K562 (cell line): ENCODE measurements at regions not wholly inside any gene's neighbourhood (a gene's known extent, or its start where the extent isn't known, plus 50 kb on each side); places are given as distances from the start of the nearest gene placed in this dataset.

Experiments used
- ATAC-seq: fragments of 200-7000 bp; cut with Tn5 transposase; 3 replicates; pipeline ENCODE4 v1.9.1; 2020; ENCODE audit warnings: moderate library complexity
- BruUV-seq: library from RNA; stranded (reverse); fragments of 400-500 nt; replicated peaks from 2 replicates; lab custom pipeline; 2021; lab: Mats Ljungman, UMichigan
- CTCF ChIA-PET: fragments of 300-600 bp; formaldehyde crosslinking; extraction: SDS; loops from one replicate; lab custom pipeline; 2021; ENCODE audit warnings: low intra/inter-chr PET ratio; lab: Yijun Ruan, JAX
- POLR2A ChIA-PET: fragments of 300-600, 350-650 bp; sonication (Branson Sonifier 250); formaldehyde crosslinking; extraction: SDS; loops from one replicate; lab custom pipeline; 2021; ENCODE audit warnings: antibody characterized with exemption, inconsistent platforms; lab: Yijun Ruan, JAX
- DNase-seq, 4 experiments: peaks; one replicate each; pipeline versions ENCODE4 v3.0.0 to v3.0.0-alpha.2; 2011 to 2018; ENCODE audit warnings: low spot score in 3 of 4, mixed read lengths in 3 of 4; ENCODE audit errors: extremely low read depth in 1 of 4
- FAIRE-seq: peaks from 2 replicates; lab custom pipeline; 2011; peaks lifted over from hg19 to GRCh38; lab: Jason Lieb, UNC
- H2AFZ ChIP-seq: 2 replicates; pipeline ENCODE4 v1.6.0; 2011; ENCODE audit warnings: low read depth, low read length, control low read depth, inconsistent platforms
- H3K27ac ChIP-seq: fragments of 200-600 bp; 3 replicates; pipeline ENCODE4 v1.8.0; 2011; ENCODE audit warnings: low read depth, mild to moderate bottlenecking, control low read depth, inconsistent platforms, low read length, moderate library complexity, mixed read lengths; ENCODE audit errors: extremely low read depth
- H3K27me3 ChIP-seq, 2 experiments: fragments of 300-600 bp in 1 of 2; 2 replicates in 1 of 2; 3 replicates in 1 of 2; pipeline versions ENCODE4 v1.6.0 to v1.8.0; 2011; ENCODE audit warnings: inconsistent platforms in 2 of 2, low read length in 2 of 2, mild to moderate bottlenecking in 1 of 2, mixed read lengths in 1 of 2, moderate library complexity in 1 of 2; ENCODE audit not compliant: control insufficient read depth in 2 of 2, insufficient read depth in 2 of 2
- H3K36me3 ChIP-seq: fragments of 300-600 bp; 3 replicates; pipeline ENCODE4 v1.8.0; 2011; ENCODE audit warnings: mild to moderate bottlenecking, low read length, inconsistent platforms; ENCODE audit not compliant: control insufficient read depth, insufficient read depth
- H3K4me1 ChIP-seq, 2 experiments: fragments of 200-600 bp in 1 of 2; replicated peaks in 1 of 2; 2 replicates in 1 of 2; 3 replicates in 1 of 2; pipeline versions ENCODE4 v1.5.1 to v1.8.0; 2011; ENCODE audit warnings: inconsistent platforms in 2 of 2, low read length in 2 of 2, mild to moderate bottlenecking in 1 of 2, mixed read lengths in 1 of 2, moderate library complexity in 1 of 2; ENCODE audit not compliant: control insufficient read depth in 2 of 2, insufficient read depth in 2 of 2
- H3K4me2 ChIP-seq: 2 replicates; pipeline ENCODE4 v1.6.1; 2011; ENCODE audit warnings: low read length, control low read depth, inconsistent platforms, mixed read lengths; ENCODE audit not compliant: insufficient read depth
- H3K4me3 ChIP-seq: fragments of 200-600 bp; sonication (generic), shearing (Covaris generic); 2 replicates; pipeline ENCODE4 v1.5.1; 2016; ENCODE audit warnings: control low read depth, inconsistent platforms
- H3K79me2 ChIP-seq: fragments of 200-600 bp; 3 replicates; pipeline ENCODE4 v1.8.0; 2011; ENCODE audit warnings: low read length, inconsistent platforms; ENCODE audit not compliant: control insufficient read depth, insufficient read depth
- H3K9ac ChIP-seq, 2 experiments: 2 replicates each; pipeline versions ENCODE4 v1.6.0 to v1.6.1; 2011; ENCODE audit warnings: low read depth in 2 of 2, low read length in 2 of 2, control low read depth in 1 of 2, inconsistent platforms in 1 of 2, mild to moderate bottlenecking in 1 of 2, mixed read lengths in 1 of 2; ENCODE audit not compliant: insufficient read depth in 1 of 2
- H3K9me1 ChIP-seq: one replicate; pipeline ENCODE4 v1.6.0; 2011; ENCODE audit warnings: inconsistent platforms, mild to moderate bottlenecking, low read length, moderate library complexity; ENCODE audit not compliant: control insufficient read depth, insufficient read depth
- H3K9me3 ChIP-seq: replicated peaks from 2 replicates; pipeline ENCODE4 v1.5.1; 2011; ENCODE audit warnings: low read depth, low read length, inconsistent platforms; ENCODE audit not compliant: control insufficient read depth, insufficient read depth
- H4K20me1 ChIP-seq: replicated peaks from 2 replicates; pipeline ENCODE4 v1.6.1; 2011; ENCODE audit warnings: low read length, inconsistent platforms, mixed read lengths; ENCODE audit not compliant: control insufficient read depth, insufficient read depth
- CTCF ChIP-seq, 3 experiments: IDR thresholded peaks in 2 of 3; conservative IDR thresholded peaks in 1 of 3; 2 replicates each; pipeline ENCODE4 v1.5.1; 2011 to 2012; ENCODE audit warnings: low read length in 3 of 3, mild to moderate bottlenecking in 3 of 3, control low read depth in 2 of 3, improper control_type of control experiment in 1 of 3, inconsistent platforms in 1 of 3, low read depth in 1 of 3, mixed read lengths in 1 of 3, moderate library complexity in 1 of 3; ENCODE audit not compliant: insufficient read depth in 2 of 3
- HINFP ChIP-seq: fragments of 450-650 bp; conservative IDR thresholded peaks from 2 replicates; pipeline ENCODE4 v1.6.1; 2016; ENCODE audit warnings: missing genetic modification characterization, low read depth, mild to moderate bottlenecking, control low read depth, missing compliant biosample characterization
- REST ChIP-seq, 2 experiments: fragments of 450-650 bp; formaldehyde crosslinking in 1 of 2; IDR thresholded peaks; 2 replicates each; pipeline versions ENCODE4 v1.4.0 to v1.6.1; 2014 to 2020; ENCODE audit warnings: mild to moderate bottlenecking in 2 of 2, borderline replicate concordance in 1 of 2, low read depth in 1 of 2
- ZKSCAN3 ChIP-seq: fragments of 250-450 bp; sonication (Bioruptor Pico); IDR thresholded peaks from 2 replicates; pipeline ENCODE4 v1.4.0; 2020
- ZNF644 ChIP-seq: fragments of 200-800 bp; sonication (Bioruptor generic); IDR thresholded peaks from 2 replicates; pipeline ENCODE4 v1.6.1; 2016; ENCODE audit warnings: low read depth, missing genetic modification characterization, missing compliant biosample characterization
- ZNF655 ChIP-seq: fragments of 250-450 bp; sonication (Bioruptor Pico); IDR thresholded peaks from 2 replicates; pipeline ENCODE4 v1.5.0; 2021
- WGBS: fragments of 100-300 bp; shearing (Covaris generic); methylation state at CpG from one replicate; pipeline ENCODE4 v1.1.6; 2016; ENCODE audit warnings: low coverage, mixed read lengths; ENCODE audit not compliant: insufficient coverage; ENCODE audit errors: missing lambda C conversion rate; 5-methylcytosine and 5-hydroxymethylcytosine counted together
- in situ Hi-C: fragments of 300-500 bp; cut with MboI; formaldehyde crosslinking; loops from 4 replicates; pipeline ENCODE4 v1.15.0; 2018; ENCODE audit warnings: inconsistent platforms, mixed read lengths
- intact Hi-C: fragments of 100-400 bp; cut with micrococcal nuclease; formaldehyde crosslinking; loops from 2 replicates; pipeline ENCODE4 v1.14.2; 2022

- Histone ChIP-seq H2AFZ (peak overlapping the region; percentile 64; the same call in 1 of the 2 replicates), H3K27ac (no peak overlapping the region), H3K79me2 (no peaks in the 10 kb centered on the region), H3K9ac (no peak overlapping the region), H3K4me1 (peaks cover 0 to 11% of the 10 kb centered on the region in 2 experiments; a peak in 2 of 5 replicates), H4K20me1 (no peaks in the 10 kb centered on the region), H3K27me3 (no peaks in the 10 kb centered on the region), H3K9me3 (no peaks in the 10 kb centered on the region; the same call in 1 of the 2 replicates), H3K4me3 (no peak overlapping the region), H3K9me1 (no peaks in the 10 kb centered on the region), H3K4me2 (no peak overlapping the region), H3K36me3 (no peaks in the 10 kb centered on the region)
- intact Hi-C loops (no loop called here), in situ Hi-C loops (no loop called here)
- 73% methylated on average over 24 of the region's 29 CpGs for WGBS
- FAIRE-seq (no peak), DNase-seq (peak in 2 of 4 experiments; percentile 16 to 41), ATAC-seq (peak; percentile 85)
- TF ChIP-seq REST (IDR thresholded peaks at IDR 0.05; ENCODE audit: borderline replicate concordance) (0 out of 2 replicates have a peak, but pooled peaks have one; percentile 7), REST (CRISPR knock-in tag; IDR thresholded peaks at IDR 0.05; ENCODE audit: low read depth) (no peak), CTCF (IDR thresholded peaks at IDR 0.05 in 2 of 3, conservative IDR thresholded peaks at IDR 0.05 in 1 of 3; ENCODE audit: insufficient read depth in 2 of 3, low read depth in 1 of 3, low read length in 3 of 3) (peak; percentile 31 to 47 (median 36); a peak in 4 of 6 replicates), ZNF655 (CRISPR knock-in tag) (no peak), ZKSCAN3 (no peak), HINFP (tag) (no peak), ZNF644 (tag) (no peak)
- no TSS peak for BruUV-seq
- CTCF ChIA-PET: no interaction called here
- POLR2A ChIA-PET: interaction anchor here (0.6 kb wide), 1 partner anchor 16 kb away, joined by 3 read pairs; no protein-coding TSS in a partner anchor
Observed at GRCh38 chr10:42690449-42691360, 52.3 kb upstream of the ZNF33B start.
